CD14-positive monocyte (primary cell): ENCODE measurements at regions not wholly inside any gene's neighbourhood (a gene's known extent, or its start where the extent isn't known, plus 50 kb on each side); places are given as distances from the start of the nearest gene placed in this dataset.

ENCODE experiments used
- DNase-seq, 3 donors: peaks; one replicate each; pipeline ENCODE4 v3.0.0-alpha.2; 2011 to 2022
- H2AFZ ChIP-seq: 2 replicates; pipeline ENCODE4 v1.6.0; 2012; ENCODE audit warnings: mild to moderate bottlenecking, low read depth, low read length, inconsistent platforms; ENCODE audit not compliant: insufficient read depth, poor library complexity, severe bottlenecking
- H3K27ac ChIP-seq, 2 donors: 1 replicate in 1 of 2; 2 replicates in 1 of 2; pipeline ENCODE4 v1.5.1; 2012 to 2013; ENCODE audit warnings: low read length in 2 of 2, control low read depth in 1 of 2, inconsistent platforms in 1 of 2, low read depth in 1 of 2, mild to moderate bottlenecking in 1 of 2
- H3K27me3 ChIP-seq, 2 donors: one replicate each; pipeline versions ENCODE4 v1.6.0 to v1.6.1; 2011 to 2013; ENCODE audit warnings: low read length in 2 of 2; ENCODE audit not compliant: control insufficient read depth in 2 of 2, insufficient read depth in 2 of 2
- H3K36me3 ChIP-seq, 2 donors: replicated peaks in 1 of 2; 1 replicate in 1 of 2; 2 replicates in 1 of 2; pipeline versions ENCODE4 v1.5.1 to v1.6.1; 2012 to 2013; ENCODE audit warnings: low read length in 2 of 2, control low read depth in 1 of 2, inconsistent platforms in 1 of 2, mild to moderate bottlenecking in 1 of 2; ENCODE audit not compliant: insufficient read depth in 2 of 2, control insufficient read depth in 1 of 2
- H3K4me1 ChIP-seq, 2 donors: 1 replicate in 1 of 2; 2 replicates in 1 of 2; pipeline versions ENCODE4 v1.5.1 to v1.6.1; 2012 to 2013; ENCODE audit warnings: low read length in 2 of 2, control low read depth in 1 of 2, inconsistent platforms in 1 of 2, mild to moderate bottlenecking in 1 of 2, moderate library complexity in 1 of 2; ENCODE audit not compliant: insufficient read depth in 2 of 2, control insufficient read depth in 1 of 2
- H3K4me2 ChIP-seq: replicated peaks from 2 replicates; pipeline ENCODE3; 2012; ENCODE audit warnings: low read length, moderate library complexity, mild to moderate bottlenecking; ENCODE audit not compliant: poor library complexity, severe bottlenecking; ENCODE audit errors: extremely low read depth
- H3K4me3 ChIP-seq, 3 experiments: fragments of 200-600 bp in 1 of 3; sonication (generic) in 1 of 3; replicated peaks in 1 of 3; 1 replicate in 2 of 3; 2 replicates in 1 of 3; pipeline ENCODE4 v1.5.1; 2011 to 2013; ENCODE audit warnings: low read length in 3 of 3, mild to moderate bottlenecking in 3 of 3, control low read depth in 2 of 3, low read depth in 2 of 3, inconsistent platforms in 1 of 3, moderate library complexity in 1 of 3
- H3K79me2 ChIP-seq: 2 replicates; pipeline ENCODE4 v1.6.0; 2012; ENCODE audit warnings: mild to moderate bottlenecking, control low read depth, inconsistent platforms, low read length, moderate library complexity; ENCODE audit not compliant: insufficient read depth
- H3K9ac ChIP-seq: 2 replicates; pipeline ENCODE4 v1.6.0; 2017; ENCODE audit warnings: low read length, mild to moderate bottlenecking; ENCODE audit not compliant: insufficient read depth, poor library complexity, severe bottlenecking
- H3K9me3 ChIP-seq, 2 donors: replicated peaks in 1 of 2; 1 replicate in 1 of 2; 2 replicates in 1 of 2; pipeline versions ENCODE4 v1.5.1 to v1.6.1; 2012 to 2013; ENCODE audit warnings: low read length in 2 of 2, control low read depth in 1 of 2; ENCODE audit not compliant: control insufficient read depth in 1 of 2, insufficient read depth in 1 of 2
- H4K20me1 ChIP-seq: 2 replicates; pipeline ENCODE4 v1.6.0; 2012; ENCODE audit warnings: mild to moderate bottlenecking, low read length, control low read depth, moderate library complexity; ENCODE audit not compliant: insufficient read depth
- H3K27ac Mint-ChIP-seq, 7 donors: one replicate each; pipeline ENCODE4 v1.8.0; 2020; ENCODE audit warnings: mild to moderate bottlenecking in 7 of 7, mixed read lengths in 7 of 7, moderate library complexity in 6 of 7, inconsistent platforms in 2 of 7
- H3K27me3 Mint-ChIP-seq, 3 donors: one replicate each; pipeline ENCODE4 v1.8.0; 2021 to 2022; ENCODE audit warnings: low read depth in 3 of 3, mild to moderate bottlenecking in 3 of 3, mixed read lengths in 3 of 3, moderate library complexity in 3 of 3, inconsistent platforms in 1 of 3
- H3K36me3 Mint-ChIP-seq, 2 donors: one replicate each; pipeline ENCODE4 v1.8.0; 2020; ENCODE audit warnings: mixed read lengths in 2 of 2, inconsistent platforms in 1 of 2, mild to moderate bottlenecking in 1 of 2
- H3K4me1 Mint-ChIP-seq: one replicate; pipeline ENCODE4 v1.8.0; 2020; ENCODE audit warnings: mild to moderate bottlenecking, mixed read lengths
- H3K4me3 Mint-ChIP-seq, 2 donors: one replicate each; pipeline ENCODE4 v1.8.0; 2020; ENCODE audit warnings: mild to moderate bottlenecking in 2 of 2, mixed read lengths in 2 of 2, moderate library complexity in 1 of 2
- H3K9me3 Mint-ChIP-seq, 7 donors: one replicate each; pipeline ENCODE4 v1.8.0; 2020 to 2022; ENCODE audit warnings: mixed read lengths in 7 of 7, mild to moderate bottlenecking in 6 of 7, moderate library complexity in 6 of 7, inconsistent platforms in 2 of 7
- WGBS: methylation state at CpG from one replicate; pipeline ENCODE4 v1.1.5; 2013; ENCODE audit warnings: missing lambda C conversion rate; ENCODE audit not compliant: insufficient coverage; 5-methylcytosine and 5-hydroxymethylcytosine counted together
- intact Hi-C, 2 donors: fragments of 100-400 bp; cut with micrococcal nuclease; formaldehyde crosslinking; loops; one replicate each; pipeline versions ENCODE4 v1.15.0 to v1.15.1; 2023
- TF ChIP-seq, protein P1 (sequence below): fragments of 200-600 bp; IDR thresholded peaks from one replicate; pipeline ENCODE4 v1.8.0; 2022; ENCODE audit warnings: antibody characterized with exemption, mild to moderate bottlenecking

DNA sequence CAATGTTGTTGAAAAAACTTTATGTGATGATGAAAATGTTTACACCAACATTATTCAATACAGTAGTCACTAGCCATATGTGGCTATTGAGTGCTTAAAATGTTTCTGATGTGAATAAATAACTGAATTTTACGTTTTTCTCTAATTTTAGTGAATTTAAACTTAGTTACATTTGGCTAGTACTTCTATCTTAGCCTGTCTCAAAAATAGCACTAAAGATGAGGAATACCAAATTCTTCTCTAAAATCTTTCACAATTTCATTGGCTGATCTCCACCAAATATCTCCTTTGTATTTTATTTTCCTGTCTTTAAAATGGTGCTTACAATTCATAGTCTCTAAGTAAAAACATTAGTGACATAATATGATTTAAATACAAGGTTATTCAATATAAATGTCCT, 83.7 kb upstream of the RND3 start:
- no peak overlapping the region for H3K27ac Mint-ChIP-seq
- TF ChIP-seq, protein P1, sequence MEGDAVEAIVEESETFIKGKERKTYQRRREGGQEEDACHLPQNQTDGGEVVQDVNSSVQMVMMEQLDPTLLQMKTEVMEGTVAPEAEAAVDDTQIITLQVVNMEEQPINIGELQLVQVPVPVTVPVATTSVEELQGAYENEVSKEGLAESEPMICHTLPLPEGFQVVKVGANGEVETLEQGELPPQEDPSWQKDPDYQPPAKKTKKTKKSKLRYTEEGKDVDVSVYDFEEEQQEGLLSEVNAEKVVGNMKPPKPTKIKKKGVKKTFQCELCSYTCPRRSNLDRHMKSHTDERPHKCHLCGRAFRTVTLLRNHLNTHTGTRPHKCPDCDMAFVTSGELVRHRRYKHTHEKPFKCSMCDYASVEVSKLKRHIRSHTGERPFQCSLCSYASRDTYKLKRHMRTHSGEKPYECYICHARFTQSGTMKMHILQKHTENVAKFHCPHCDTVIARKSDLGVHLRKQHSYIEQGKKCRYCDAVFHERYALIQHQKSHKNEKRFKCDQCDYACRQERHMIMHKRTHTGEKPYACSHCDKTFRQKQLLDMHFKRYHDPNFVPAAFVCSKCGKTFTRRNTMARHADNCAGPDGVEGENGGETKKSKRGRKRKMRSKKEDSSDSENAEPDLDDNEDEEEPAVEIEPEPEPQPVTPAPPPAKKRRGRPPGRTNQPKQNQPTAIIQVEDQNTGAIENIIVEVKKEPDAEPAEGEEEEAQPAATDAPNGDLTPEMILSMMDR: no peak
- no peak for DNase-seq
- Histone ChIP-seq H3K36me3 (no peaks in the 10 kb centered on the region), H2AFZ (no peak overlapping the region), H3K4me2 (no peak overlapping the region), H3K27me3 (no peaks in the 10 kb centered on the region), H3K4me3 (no peak overlapping the region), H3K4me1 (no peaks in the 10 kb centered on the region), H3K9ac (no peak overlapping the region), H3K27ac (no peak overlapping the region), H4K20me1 (no peaks in the 10 kb centered on the region), H3K79me2 (no peaks in the 10 kb centered on the region), H3K9me3 (peaks cover 0 to 5% of the 10 kb centered on the region in 2 donors)
- H3K4me3 Mint-ChIP-seq: no peak overlapping the region
- intact Hi-C loops: no loop called here
- WGBS: no CpG with 5 or more reads among the region's 1 CpG
- H3K27me3 Mint-ChIP-seq: no peaks in the 10 kb centered on the region
- no peaks in the 10 kb centered on the region for H3K36me3 Mint-ChIP-seq
- peaks cover 0 to 13% (median 0%) of the 10 kb centered on the region in 7 donors for H3K9me3 Mint-ChIP-seq
- no peaks in the 10 kb centered on the region for H3K4me1 Mint-ChIP-seq

DNA sequence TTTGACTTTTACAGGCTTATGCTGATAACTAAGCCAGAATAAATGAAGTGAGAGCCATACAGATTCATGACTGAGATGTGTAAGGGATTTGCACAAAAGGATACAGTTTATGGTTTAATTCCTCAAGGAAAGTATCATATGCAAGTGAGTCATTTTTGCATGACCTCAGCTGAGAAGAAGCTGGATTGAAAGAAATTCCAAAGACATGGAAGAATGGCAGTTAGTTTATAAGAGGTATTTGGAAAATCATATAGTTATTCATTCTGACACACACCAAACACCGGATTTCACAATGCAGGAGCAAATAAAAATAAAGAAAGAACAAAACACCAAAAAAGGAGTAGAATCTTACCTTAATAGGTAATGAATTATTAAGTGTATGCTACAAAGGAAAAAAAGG, 83.2 kb upstream of the RND3 start:
- Histone ChIP-seq H3K79me2 (no peaks in the 10 kb centered on the region), H3K27me3 (no peaks in the 10 kb centered on the region), H4K20me1 (no peaks in the 10 kb centered on the region), H3K4me1 (no peaks in the 10 kb centered on the region), H3K36me3 (no peaks in the 10 kb centered on the region), H2AFZ (no peak overlapping the region), H3K4me2 (no peak overlapping the region), H3K9ac (no peak overlapping the region), H3K27ac (no peak overlapping the region), H3K9me3 (peaks cover 0 to 5% of the 10 kb centered on the region in 2 donors), H3K4me3 (no peak overlapping the region)
- Mint-ChIP-seq H3K27ac (no peak overlapping the region), H3K9me3 (peaks cover 0 to 12% (median 0%) of the 10 kb centered on the region in 7 donors), H3K27me3 (no peaks in the 10 kb centered on the region), H3K36me3 (no peaks in the 10 kb centered on the region), H3K4me3 (no peak overlapping the region), H3K4me1 (no peaks in the 10 kb centered on the region)
- WGBS: no CpG with 5 or more reads among the region's 1 CpG
- intact Hi-C loops: no loop called here
- DNase-seq: no peak
- TF ChIP-seq, protein P1: no peak
